8988T (cell line): ENCODE measurements at regions not wholly inside any gene's neighbourhood (a gene's known extent, or its start where the extent isn't known, plus 50 kb on each side); places are given as distances from the start of the nearest gene placed in this dataset.

ENCODE experiments used
- DNase-seq: peaks from one replicate; pipeline ENCODE4 v3.0.0; 2011

DNA sequence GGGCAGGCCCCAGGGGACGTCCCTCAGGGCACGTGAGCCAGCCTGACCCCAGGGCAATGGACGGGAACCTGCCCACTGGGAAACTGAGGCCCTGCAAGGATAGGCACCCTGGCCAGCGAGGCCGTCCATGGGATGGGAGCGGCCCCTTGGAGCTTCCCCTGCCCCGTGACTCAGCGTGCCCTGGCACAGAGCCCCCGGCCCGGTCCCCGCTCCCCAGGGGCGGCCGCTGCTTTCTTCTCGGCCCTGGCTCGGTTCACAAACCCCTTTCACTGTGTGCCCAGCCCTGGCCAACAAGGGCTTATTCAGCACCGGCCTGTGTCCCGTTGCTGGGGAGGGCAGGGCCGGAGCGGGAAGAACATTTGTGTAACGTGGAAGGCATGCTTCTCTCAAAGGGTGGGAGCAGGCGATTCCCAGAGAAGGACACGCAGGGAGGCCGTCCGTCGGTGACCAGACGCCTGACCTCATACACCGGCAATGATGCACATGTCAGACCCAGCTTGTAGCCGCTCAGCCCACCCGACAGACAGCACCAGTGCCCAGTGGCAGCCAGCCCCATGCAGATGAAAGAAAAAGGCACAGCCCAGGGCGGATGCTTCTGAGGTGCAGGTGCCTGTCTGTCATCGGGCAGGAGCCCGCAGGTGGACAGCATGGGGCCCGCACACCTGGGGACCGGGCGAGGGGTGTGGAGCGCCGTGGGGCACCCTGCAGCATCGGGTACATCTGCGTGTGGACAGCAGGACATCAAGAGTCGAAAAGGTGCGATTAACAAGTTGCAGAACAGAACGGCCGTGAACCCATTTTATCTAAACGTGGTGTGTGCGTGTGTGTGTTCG is 94.5 kb downstream of the PDGFA start:
- DNase-seq, result no peak

DNA sequence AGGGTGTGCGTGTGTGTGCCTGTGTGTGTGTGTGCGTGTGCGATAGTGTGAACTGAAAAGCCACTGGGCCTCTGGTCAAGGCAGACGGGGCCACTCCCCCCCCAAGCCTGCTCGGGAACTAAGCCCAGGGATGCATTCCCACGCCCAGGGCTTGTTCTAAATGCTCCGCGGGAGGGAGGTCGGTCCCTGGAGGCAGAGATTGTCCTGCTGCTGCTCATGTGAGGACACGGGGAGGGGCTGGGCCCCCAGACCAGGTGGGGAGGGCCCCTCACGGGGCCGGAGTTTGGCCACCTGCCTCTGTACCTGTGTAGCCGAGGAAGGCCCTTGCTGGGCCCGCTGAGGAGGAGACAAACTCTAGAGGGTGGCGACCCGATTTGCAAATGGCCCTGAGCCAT is 93.9 kb downstream of the PDGFA start:
- DNase-seq, result no peak

DNA sequence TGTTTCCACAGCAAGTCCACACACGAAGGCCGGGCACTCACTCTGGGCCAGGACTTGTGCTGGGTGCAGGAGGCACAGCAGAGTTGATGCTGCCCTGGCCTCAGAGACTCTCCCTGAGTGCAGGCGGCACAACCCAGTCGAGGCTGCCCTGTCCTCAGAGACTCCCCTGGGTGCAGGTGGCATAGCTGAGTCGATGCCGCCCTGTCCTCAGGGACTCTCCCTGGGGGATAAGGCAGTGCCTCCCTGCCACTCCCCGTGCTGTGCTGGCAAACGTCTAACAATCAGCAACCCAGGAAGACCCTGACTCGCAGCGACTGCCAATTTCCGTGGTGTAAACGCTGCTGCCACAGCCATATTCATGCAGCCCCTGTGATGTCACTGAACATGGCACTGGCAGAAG is 93.1 kb downstream of the PDGFA start:
- no peak for DNase-seq

DNA sequence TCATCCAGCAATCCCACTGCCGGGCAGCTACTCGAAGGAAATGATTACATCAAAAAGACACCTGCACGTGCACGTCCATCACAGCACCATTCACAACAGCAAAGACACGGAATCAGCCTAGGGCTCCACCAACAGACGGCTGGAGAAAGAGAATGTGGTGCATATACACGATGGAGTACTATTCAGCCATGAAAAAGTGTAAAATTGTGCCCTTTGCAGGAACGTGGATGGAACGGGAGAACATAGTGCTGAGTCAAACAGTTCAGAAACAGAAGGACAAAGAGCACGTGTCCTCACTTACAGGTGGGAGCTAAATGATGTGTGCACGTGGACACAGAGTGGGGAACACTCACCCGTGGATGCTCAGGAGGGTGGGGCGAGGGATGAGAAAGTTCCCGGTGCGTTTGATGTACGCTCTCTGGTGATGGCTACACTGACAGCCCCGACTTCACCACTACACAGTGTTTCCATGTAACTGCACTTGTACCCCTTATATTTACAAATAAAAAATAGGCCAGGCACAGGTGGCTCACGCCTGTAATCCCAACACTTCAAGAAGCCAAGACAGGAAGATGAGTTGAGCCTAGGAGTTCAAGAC is 92.0 kb downstream of the PDGFA start:
- DNase-seq, result no peak

DNA sequence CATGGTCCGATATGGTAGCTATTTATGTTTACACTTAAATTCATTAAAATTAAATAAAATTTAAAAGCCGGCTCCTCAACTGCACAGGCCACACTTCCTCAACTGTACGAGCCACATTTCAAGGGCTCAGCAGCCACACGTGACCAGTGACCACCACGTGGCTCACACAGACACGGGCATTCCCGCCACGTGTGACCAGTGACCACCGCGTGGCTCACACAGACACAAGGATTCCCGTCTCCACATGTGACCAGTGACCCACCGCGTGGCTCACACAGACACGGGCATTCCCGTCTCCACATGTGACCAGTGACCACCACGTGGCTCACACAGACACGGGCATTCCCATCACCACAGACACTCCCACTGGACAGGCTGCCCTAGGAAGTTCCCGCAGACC is 91.3 kb downstream of the PDGFA start:
- no peak for DNase-seq

DNA sequence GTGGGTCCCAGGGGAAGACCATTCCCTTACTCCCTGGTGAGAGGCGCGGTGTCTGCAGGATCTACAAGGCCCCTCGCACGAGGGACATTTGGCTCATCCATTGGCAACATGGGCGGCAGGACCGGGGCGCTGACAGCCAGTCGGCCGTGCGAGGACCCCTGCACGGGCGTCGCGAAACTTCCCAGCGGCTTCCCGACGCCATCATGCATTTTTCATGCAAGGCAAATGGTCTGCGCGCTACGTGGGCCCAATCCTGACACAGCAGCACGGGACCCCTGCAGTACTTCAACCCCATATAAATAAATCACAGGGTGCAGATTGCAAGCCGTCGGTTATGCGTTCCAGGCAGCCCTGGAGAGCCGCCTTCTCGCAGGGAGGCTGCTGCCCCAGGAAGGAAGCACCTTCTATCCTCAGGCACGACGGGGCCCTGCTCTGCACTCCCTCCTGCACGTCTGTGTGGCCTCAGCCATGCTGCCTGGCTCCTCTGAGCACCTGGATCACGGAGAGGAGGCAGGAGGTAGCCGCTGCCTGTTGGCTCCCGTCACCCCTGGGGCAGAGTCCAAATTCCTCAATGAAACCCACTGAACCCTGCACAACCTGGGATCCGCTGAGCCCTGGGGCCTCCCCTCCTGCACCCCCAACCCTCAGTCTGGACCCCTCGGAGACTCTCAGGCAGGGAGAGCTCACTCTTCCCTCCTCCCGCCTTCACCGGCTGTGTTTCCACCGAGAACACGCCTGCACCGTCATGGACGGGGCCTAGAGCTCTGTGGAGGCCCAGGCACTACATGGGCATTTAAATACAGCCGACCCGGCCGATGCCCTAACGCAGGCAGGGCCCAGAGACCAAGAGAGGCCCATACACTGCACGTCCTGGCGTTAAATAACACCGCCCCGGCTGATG is 90.5 kb downstream of the PDGFA start:
- DNase-seq, result no peak

DNA sequence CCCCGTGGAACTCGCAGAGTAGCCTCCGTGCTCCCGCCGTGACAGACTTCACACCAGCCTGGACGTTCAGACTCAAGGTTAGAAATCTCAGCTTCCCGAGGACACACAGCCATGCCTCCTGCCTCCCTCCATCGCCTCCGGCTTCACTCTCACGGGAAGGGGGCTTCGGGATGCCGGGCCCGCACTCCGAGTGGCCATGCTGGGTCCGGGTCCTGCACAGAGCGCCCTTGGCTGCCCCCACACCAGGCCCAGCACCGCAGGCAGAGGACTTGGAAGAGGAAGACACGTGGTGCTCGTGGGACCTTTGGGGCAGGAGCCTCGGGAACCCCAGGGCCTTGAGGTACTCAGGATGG is 89.8 kb downstream of the PDGFA start:
- DNase-seq, result no peak

DNA sequence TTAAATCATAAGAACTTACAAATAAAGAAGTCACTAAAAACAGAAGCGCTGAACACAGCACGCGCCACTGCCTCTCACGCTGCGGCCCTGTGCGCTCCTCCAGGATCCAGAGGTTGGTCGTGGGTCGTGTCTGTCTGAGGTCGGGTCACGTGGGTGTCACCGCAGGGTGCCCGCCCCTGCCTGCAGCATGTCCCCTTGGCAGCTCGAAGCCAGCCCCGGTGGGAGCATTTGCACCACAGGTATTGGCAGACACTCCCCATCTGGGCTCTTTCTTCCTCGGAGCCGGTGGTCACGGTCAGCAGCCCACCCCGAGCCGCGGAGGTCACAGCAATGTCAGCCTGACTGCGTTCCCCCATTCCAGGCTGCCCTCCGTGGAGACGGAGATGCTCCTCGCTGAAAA is 88.6 kb downstream of the PDGFA start:
- DNase-seq, result no peak

DNA sequence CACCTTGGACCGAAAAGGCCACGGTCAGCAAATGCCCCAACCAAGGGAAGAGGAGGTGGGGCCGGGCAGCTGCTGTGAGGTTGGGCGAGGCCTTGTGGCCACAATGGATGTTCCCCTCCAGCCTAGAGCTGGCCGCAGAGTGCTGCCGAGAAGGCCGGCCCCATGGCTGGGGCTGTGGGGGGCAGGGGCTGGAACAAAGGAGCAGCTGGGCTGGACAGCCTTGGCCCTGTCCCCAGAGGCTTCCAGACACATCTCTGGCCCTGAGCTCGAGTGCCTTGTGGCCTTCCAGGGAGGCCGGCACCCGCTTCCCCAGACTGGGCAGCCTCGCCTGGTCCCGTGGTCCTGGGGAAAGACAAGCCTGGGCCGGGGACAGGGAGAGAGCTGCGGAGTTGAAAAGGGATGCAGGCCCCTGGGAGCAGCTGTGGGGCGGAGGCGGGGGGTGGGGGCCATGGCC is 88.0 kb downstream of the PDGFA start:
- no peak for DNase-seq

DNA sequence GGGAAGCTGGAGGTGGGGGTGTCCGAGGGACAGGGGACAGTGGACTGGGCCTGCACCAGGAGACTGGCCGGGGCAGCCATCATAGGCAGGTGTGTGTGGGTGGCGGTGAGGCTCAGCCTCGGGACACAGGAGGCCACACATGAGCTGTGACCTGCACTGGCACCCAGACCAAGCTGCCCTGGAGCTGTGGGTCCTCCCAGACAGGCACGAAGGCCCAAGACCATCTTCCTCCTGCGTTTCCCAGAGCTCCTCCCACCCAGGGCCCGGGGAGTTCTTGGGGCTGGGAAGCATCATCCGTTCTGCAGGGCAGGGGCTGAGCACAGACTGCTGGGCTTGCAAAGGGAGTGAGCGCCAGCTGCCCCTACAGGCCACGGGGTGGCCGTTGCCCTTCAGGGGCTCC is 87.4 kb downstream of the PDGFA start:
- DNase-seq, result no peak

DNA sequence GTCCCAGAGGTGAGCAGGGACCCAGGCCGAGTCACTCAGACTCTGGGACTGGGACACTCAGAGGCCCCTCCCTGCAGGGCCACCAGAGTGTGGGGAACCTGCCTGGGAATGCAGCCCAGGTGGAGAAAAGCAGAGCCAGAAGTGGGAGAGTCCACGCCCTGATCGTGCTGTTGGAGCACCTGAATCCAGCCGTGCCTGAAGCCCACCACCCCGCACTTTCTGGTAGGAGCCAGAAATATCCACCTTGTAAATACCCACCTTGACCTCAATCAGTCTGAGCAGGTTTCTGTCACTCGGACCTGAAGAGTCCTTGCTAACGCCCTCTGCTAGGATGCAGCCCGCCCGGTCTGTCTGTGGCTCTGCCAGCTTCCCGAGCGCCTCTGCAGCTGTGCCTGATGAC is 86.7 kb downstream of the PDGFA start:
- no peak for DNase-seq

DNA sequence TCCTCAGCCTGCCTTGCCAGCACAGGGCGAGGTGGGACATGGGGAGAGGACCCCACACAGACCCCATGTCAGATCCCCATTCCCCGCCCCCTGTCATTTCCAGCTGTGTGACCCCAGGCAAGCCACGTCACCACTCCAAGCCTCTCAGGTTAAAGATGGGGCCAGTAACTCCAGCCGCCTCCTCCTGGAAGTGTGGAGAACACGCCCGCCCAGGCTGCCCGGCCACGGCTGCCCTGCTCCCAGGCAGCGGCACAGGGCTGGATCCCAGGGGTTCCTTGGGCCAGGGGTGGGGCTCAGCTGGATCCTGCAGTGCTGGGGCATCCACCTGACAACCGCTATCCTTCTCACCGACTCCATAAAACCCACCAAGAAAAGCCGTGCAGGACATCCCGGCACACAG is 86.1 kb downstream of the PDGFA start:
- no peak for DNase-seq

DNA sequence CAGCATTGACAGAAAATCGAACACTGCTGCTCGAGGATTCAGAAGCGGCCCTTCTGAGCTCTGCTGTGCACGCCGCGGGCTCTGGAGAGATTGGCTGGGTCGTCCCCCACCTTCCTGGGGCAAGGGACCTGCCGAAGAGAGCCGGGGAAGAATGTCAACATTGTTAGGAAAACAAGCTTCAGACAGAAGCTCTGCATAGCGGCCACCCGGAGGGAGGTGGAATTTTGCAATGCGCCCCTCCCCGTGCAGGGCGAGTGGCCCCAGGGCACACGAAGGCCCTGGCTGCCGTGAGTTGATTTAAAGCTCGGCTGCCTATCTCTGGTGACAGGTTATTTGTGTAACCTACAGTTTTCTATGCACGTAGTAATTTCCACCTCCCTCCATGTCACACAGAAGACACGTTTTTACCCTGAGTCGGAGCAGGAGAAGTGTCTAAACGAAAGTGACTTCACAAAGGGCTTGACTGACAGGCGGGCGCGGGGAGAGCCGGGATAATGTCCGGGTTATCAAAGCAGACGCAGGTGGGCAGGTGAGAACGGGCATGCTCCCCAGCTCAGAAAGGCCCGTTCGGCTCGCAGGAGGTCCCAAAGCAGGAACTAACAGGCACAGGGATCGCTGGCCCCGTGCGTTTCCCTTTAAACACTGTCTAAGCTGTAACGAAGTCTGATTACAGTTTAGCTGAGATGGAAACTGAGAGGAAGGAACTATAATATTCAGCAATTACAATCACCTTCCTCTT is 84.6 kb downstream of the PDGFA start:
- no peak for DNase-seq

DNA sequence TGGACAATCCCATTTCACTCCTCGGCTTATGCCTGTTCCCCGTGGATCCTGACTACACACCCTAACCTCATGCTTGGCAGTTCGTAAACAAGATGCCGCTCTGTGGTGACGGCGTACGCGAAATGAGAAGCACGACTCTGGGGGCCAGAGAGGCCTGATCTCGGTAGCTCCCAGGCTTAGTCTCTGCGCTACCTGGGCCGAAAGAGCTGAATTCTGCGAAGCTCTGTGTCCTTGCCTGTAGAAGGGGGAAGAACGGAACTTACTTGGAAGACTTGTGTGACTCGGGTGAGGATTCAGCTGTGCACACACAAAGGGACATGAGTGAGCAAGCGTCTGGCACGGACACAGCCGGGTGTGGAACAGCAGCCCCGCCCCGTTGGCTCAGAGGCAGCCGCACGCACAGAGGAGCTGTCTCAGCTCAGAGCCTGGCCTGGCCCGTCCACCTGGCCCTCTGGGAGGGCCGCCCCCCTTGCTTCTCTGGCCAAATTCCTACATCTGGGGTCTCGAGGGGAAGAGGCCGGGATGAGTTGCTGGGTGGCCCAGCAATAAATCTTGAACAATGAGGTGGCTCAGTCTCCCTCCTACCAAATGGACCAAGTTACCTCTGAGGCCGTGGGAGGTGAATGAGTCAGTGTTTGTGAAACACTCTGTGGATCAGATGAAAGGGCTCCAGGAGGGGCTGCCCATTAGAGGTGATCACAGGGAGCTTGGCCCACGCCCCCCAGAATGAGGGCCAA is 83.8 kb downstream of the PDGFA start:
- DNase-seq, result no peak

DNA sequence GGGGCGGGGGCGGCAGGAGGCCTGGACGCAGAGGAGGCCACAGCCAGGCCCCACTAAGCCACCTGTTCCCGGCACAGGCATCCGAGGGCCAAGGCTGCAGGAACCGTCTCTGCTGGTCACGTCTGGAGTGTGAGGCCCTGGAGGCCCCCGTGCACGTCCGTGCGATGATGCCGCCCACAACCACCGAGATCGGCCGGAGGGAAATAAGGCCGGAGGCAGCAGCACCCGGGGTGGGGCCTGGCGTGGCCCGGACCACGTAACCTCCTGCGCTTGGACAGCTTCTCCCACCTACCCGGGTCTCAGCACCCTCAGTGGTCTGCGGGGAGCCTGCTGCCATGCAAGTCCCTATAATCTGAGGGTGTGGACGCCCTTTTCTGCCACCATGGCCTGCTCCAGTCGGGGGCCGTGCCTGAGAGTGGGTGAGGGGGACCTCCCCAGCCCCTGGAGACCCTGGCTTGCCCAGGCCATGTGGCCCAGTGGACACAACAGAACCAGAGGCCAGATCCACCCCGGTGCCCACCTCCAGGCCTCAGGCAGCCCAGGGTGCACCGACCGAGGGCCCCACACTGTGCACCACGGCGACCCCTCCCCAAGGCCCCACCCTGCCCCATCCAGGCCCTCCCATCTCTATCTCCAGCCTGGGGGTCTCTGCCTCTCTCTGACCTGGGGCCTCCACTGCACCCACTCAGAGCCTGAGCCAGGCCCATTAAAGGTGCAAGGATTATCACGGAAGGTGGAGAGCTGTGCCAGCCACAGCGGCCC is 83.1 kb downstream of the PDGFA start:
- no peak for DNase-seq

DNA sequence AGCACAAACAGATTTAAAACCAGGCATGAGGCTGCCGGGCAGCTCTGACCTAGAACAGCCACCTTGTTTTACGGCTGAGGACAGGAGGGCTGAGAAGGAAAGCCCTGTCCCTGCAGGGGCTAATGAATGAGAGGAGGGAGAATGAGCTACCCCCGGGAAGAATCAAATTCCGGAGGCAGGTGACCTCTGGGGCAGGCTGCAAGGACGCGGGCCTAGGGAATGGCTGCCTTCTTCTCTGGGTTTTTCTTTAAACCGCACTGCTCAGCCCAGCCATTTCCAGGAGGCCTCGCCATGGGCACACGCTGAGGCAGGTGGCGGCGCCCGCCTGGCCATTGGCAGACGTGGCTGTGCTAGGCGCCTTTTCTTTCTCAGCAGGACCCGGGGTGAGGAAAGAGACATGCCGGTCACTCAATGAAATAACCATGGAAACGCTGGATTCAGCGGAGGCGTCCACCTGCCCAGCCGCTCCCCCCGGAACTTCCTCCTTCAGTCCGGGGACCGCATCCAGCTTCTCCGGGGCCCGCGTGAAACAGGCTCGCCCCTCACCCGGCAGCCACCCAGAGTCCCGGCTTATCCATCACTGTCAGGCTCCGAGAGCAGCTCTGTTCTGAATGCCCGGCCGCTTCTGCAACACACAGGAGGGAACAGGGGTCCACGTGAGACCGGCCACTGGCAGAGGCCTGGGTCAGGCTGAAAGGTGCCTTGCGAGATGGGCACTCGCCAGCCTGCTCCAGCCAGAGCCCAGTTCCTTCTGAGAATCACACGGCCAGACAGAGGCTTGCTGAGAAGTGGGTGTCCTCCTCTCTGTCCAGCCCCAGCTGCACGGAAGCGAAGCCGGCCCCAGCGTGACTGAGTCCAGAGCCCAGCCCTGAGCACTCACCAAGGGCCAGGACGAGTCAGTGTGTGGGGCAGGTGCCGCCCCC is 82.1 kb downstream of the PDGFA start:
- no peak for DNase-seq

DNA sequence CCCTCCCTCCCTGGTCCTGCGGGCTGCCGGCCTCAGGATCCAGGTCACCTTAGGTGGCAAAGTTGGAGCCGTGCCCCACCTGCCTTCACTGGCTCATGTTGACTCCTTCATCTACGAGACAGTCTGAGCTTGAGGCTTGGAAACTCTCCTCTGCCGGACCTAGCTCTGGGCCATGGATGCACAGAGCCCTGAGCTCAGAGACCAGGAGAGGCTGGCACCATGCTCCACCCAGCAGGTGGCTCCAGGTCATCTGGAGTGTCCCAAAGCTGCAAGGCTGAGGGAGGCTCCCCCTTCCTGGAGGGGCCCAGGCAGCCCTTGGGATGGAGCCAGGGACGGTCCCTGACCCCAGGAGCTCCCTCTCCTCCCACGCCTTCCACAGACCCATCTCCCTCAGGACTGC is 81.3 kb downstream of the PDGFA start:
- DNase-seq, result no peak

DNA sequence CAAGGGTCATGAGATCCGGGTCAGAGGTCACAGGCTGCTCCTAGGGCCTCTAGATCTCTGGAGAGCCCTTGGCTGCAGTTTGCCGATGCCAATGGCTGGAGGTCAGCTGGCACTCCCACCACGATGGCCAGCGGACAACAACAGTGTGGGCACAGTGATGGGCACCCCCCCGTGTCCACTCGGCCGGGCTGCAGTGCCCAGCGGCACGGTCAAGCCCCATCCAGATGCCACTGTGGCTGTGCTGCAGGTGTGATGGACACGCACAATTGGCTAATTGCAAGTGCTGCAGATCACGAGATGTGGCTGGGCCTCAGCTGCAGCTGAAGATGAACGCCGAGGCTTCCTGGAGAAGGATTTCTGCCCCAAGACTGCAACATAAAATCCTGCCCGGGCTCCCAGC is 80.7 kb downstream of the PDGFA start:
- no peak for DNase-seq

DNA sequence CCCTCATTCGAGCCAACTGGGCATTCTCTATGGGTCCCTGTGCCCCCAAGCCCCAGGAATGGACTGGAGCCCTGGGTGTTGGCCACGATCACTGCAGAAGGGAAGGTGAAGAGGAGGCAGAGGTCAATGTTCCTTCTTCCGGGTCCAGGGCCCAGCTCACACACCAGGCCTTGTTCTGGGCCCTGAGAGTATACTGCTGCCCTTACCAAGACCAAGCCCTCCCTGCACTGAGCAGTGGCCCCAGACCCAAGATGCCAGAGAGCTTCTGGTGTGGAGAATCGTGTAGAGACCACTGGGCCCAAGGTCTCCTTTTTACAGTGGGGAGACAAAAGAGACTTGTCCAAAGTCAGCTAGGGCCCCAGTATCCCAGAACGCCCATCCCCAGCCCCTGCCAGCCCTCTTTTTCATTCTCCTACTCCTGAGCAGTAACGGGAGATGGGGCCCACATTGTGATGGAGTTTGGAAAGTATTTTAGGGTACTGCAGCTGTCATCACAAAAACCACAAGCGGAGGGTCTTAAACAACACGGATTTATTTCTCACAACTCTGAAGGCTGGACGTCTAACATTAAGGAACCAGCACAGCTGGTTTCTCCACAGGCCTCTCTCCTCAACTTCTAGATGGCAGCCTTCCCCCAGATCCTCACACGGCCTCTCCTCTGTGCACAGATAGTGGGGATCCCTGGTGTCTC is 79.4 kb downstream of the PDGFA start:
- DNase-seq, result no peak
